DND-41 (cell line): ENCODE measurements at regions not wholly inside any gene's neighbourhood (a gene's known extent, or its start where the extent isn't known, plus 50 kb on each side); places are given as distances from the start of the nearest gene placed in this dataset.

Experiments used
- CTCF ChIP-seq: IDR thresholded peaks from 2 replicates; pipeline ENCODE4 v1.5.1; 2012; ENCODE audit warnings: borderline replicate concordance, low read length, moderate library complexity, mild to moderate bottlenecking; ENCODE audit not compliant: poor library complexity, severe bottlenecking; ENCODE audit errors: extremely low read depth
- EZH2 ChIP-seq: IDR thresholded peaks from 3 replicates; pipeline ENCODE4 v1.6.1; 2012; ENCODE audit warnings: borderline replicate concordance, low read depth, mild to moderate bottlenecking, moderate library complexity, low read length, inconsistent platforms; ENCODE audit not compliant: severe bottlenecking

- TF ChIP-seq CTCF: no peak
- no peak for TF ChIP-seq EZH2
These were observed 107.4 kb upstream of the ADGRF1 start for GRCh38 chr6:47149554-47149953.
